Adrenal gland (tissue), 5 donors: ENCODE measurements at regions not wholly inside any gene's neighbourhood (a gene's known extent, or its start where the extent isn't known, plus 50 kb on each side); places are given as distances from the start of the nearest gene placed in this dataset.

Experiments used
- POLR2A ChIP-seq, 2 donors: fragments of 450-650 bp; IDR thresholded peaks; one replicate each; pipeline ENCODE4 v1.6.1; 2017; ENCODE audit warnings: antibody characterized with exemption in 2 of 2, mild to moderate bottlenecking in 2 of 2, moderate library complexity in 1 of 2
- TF ChIP-seq, protein P1 (sequence below), 6 experiments: fragments of 450-650 bp in 4 of 6; fragments of 200-600 bp in 2 of 6; sonication (generic) in 1 of 6; IDR thresholded peaks; 1 replicate in 5 of 6; 2 replicates in 1 of 6; pipeline versions ENCODE4 v1.5.1 to v1.8.0; 2016 to 2021; ENCODE audit warnings: antibody characterized with exemption in 6 of 6, mild to moderate bottlenecking in 2 of 6, moderate library complexity in 1 of 6
- donor health status: DM: no; HTN: no; CAD: no.

- no peak for TF ChIP-seq POLR2A (IDR thresholded peaks at IDR 0.05)
- TF ChIP-seq, protein P1, sequence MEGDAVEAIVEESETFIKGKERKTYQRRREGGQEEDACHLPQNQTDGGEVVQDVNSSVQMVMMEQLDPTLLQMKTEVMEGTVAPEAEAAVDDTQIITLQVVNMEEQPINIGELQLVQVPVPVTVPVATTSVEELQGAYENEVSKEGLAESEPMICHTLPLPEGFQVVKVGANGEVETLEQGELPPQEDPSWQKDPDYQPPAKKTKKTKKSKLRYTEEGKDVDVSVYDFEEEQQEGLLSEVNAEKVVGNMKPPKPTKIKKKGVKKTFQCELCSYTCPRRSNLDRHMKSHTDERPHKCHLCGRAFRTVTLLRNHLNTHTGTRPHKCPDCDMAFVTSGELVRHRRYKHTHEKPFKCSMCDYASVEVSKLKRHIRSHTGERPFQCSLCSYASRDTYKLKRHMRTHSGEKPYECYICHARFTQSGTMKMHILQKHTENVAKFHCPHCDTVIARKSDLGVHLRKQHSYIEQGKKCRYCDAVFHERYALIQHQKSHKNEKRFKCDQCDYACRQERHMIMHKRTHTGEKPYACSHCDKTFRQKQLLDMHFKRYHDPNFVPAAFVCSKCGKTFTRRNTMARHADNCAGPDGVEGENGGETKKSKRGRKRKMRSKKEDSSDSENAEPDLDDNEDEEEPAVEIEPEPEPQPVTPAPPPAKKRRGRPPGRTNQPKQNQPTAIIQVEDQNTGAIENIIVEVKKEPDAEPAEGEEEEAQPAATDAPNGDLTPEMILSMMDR (IDR thresholded peaks at IDR 0.05) = no peak
Observed at GRCh38 chr1:121586369-121587229, 401.8 kb downstream of the SRGAP2C start.
